ENCODE measurements at regions not wholly inside any gene's neighbourhood (a gene's known extent, or its start where the extent isn't known, plus 50 kb on each side); places are given as distances from the start of the nearest gene placed in this dataset.

GRCh38 chr10:6311700-6312330, 109.1 kb downstream of the PFKFB3 start:
- ATAC-seq (no peak), DNase-seq (no peak)
- no peak overlapping the region for H3K27ac ChIP-seq
- TF ChIP-seq POLR2A (IDR thresholded peaks at IDR 0.05) (no peak), CTCF (IDR thresholded peaks at IDR 0.05 in 4 of 5, conservative IDR thresholded peaks at IDR 0.05 in 1 of 5) (no peak)
- no peaks in the 10 kb centered on the region for H3K9me3 ChIP-seq
- H3K27me3 ChIP-seq = no peaks in the 10 kb centered on the region
- in situ Hi-C loops (cut with MboI; ENCODE audit: low sequenced_read_pairs in 4 of 4) (no loop called here), intact Hi-C loops (cut with DNase I; ENCODE audit: low total_unique reads) (no loop called here)
- no peaks in the 10 kb centered on the region for H3K4me1 ChIP-seq
- H3K36me3 ChIP-seq = no peaks in the 10 kb centered on the region
- H3K4me3 ChIP-seq = no peak overlapping the region

GRCh38 chr10:6312636-6313035, 109.9 kb downstream of the PFKFB3 start:
- ATAC-seq (no peak), DNase-seq (no peak)
- Histone ChIP-seq H3K9me3 (no peaks in the 10 kb centered on the region), H3K4me3 (no peak overlapping the region), H3K27ac (no peak overlapping the region), H3K36me3 (no peaks in the 10 kb centered on the region), H3K4me1 (no peaks in the 10 kb centered on the region), H3K27me3 (no peaks in the 10 kb centered on the region)
- TF ChIP-seq CTCF (IDR thresholded peaks at IDR 0.05 in 4 of 5, conservative IDR thresholded peaks at IDR 0.05 in 1 of 5) = no peak
- no peak for TF ChIP-seq POLR2A (IDR thresholded peaks at IDR 0.05)
- in situ Hi-C loops (cut with MboI; ENCODE audit: low sequenced_read_pairs in 4 of 4) = no loop called here
- intact Hi-C loops (cut with DNase I; ENCODE audit: low total_unique reads) = no loop called here

GRCh38 chr10:6313111-6313895, 110.6 kb downstream of the PFKFB3 start:
- Histone ChIP-seq H3K9me3 (no peaks in the 10 kb centered on the region), H3K4me1 (no peaks in the 10 kb centered on the region), H3K4me3 (no peak overlapping the region), H3K36me3 (no peaks in the 10 kb centered on the region), H3K27ac (no peak overlapping the region), H3K27me3 (no peaks in the 10 kb centered on the region)
- no peak for DNase-seq
- intact Hi-C loops (cut with DNase I; ENCODE audit: low total_unique reads) = no loop called here
- no peak for ATAC-seq
- no peak for TF ChIP-seq POLR2A (IDR thresholded peaks at IDR 0.05)
- TF ChIP-seq CTCF (IDR thresholded peaks at IDR 0.05 in 4 of 5, conservative IDR thresholded peaks at IDR 0.05 in 1 of 5) = no peak
- in situ Hi-C loops (cut with MboI; ENCODE audit: low sequenced_read_pairs in 4 of 4) = no loop called here

GRCh38 chr10:6314620-6315205, 112.0 kb downstream of the PFKFB3 start:
- no peak overlapping the region for H3K27ac ChIP-seq
- intact Hi-C loops (cut with DNase I; ENCODE audit: low total_unique reads) = no loop called here
- in situ Hi-C loops (cut with MboI; ENCODE audit: low sequenced_read_pairs in 4 of 4) = no loop called here
- ATAC-seq = no peak
- no peaks in the 10 kb centered on the region for H3K4me1 ChIP-seq
- H3K27me3 ChIP-seq = no peaks in the 10 kb centered on the region
- no peak overlapping the region for H3K4me3 ChIP-seq
- no peaks in the 10 kb centered on the region for H3K36me3 ChIP-seq
- TF ChIP-seq POLR2A (IDR thresholded peaks at IDR 0.05) (no peak), CTCF (IDR thresholded peaks at IDR 0.05 in 4 of 5, conservative IDR thresholded peaks at IDR 0.05 in 1 of 5) (no peak)
- no peak for DNase-seq
- no peaks in the 10 kb centered on the region for H3K9me3 ChIP-seq

Measured in gastrocnemius medialis (tissue), 4 donors.